LoVo (cell line): ENCODE measurements at regions not wholly inside any gene's neighbourhood (a gene's known extent, or its start where the extent isn't known, plus 50 kb on each side); places are given as distances from the start of the nearest gene placed in this dataset.

Experiments used
- DNase-seq: peaks from one replicate; pipeline ENCODE4 v3.0.0-alpha.2; 2016; ENCODE audit warnings: low spot score

GRCh38 chr1:38718031-38718430 lies 141.5 kb downstream of the RRAGC start:
- DNase-seq = no peak

GRCh38 chr1:38716229-38716628 lies 143.3 kb downstream of the RRAGC start:
- DNase-seq = no peak

- no peak for DNase-seq
Measured at GRCh38 chr1:38715415-38715814, 144.2 kb downstream of the RRAGC start.

- DNase-seq = no peak
Measured at GRCh38 chr1:38712046-38712445, 147.5 kb downstream of the RRAGC start.

GRCh38 chr1:38708701-38709258 lies 150.8 kb downstream of the RRAGC start:
- no peak for DNase-seq

- no peak for DNase-seq
Measured at GRCh38 chr1:38701088-38701487, 158.5 kb downstream of the RRAGC start.

GRCh38 chr1:38700077-38700470 lies 159.5 kb downstream of the RRAGC start:
- no peak for DNase-seq

- DNase-seq = no peak
Measured at GRCh38 chr1:38699330-38700076, 160.1 kb downstream of the RRAGC start.

GRCh38 chr1:38697387-38697786 lies 162.2 kb downstream of the RRAGC start:
- no peak for DNase-seq

- DNase-seq = no peak
Measured at GRCh38 chr1:38696371-38696770, 163.2 kb downstream of the RRAGC start.

GRCh38 chr1:38693759-38694158 lies 165.8 kb downstream of the RRAGC start:
- no peak for DNase-seq

GRCh38 chr1:38693031-38693430 lies 166.5 kb downstream of the RRAGC start:
- DNase-seq = no peak

- DNase-seq = no peak
Measured at GRCh38 chr1:38690790-38691449, 168.7 kb downstream of the RRAGC start.

GRCh38 chr1:38686927-38687255 lies 172.7 kb downstream of the RRAGC start:
- no peak for DNase-seq

- DNase-seq = no peak
Measured at GRCh38 chr1:38686167-38686926, 173.2 kb downstream of the RRAGC start.

GRCh38 chr1:38685388-38685787 lies 174.2 kb downstream of the RRAGC start:
- no peak for DNase-seq

GRCh38 chr1:38680801-38681510 lies 178.6 kb downstream of the RRAGC start:
- DNase-seq = no peak

- no peak for DNase-seq
Measured at GRCh38 chr1:38677756-38678155, 181.8 kb downstream of the RRAGC start.

GRCh38 chr1:38677311-38677710 lies 182.3 kb downstream of the RRAGC start:
- DNase-seq = no peak

GRCh38 chr1:38672692-38673091 lies 186.9 kb downstream of the RRAGC start:
- DNase-seq = no peak

- no peak for DNase-seq
Measured at GRCh38 chr1:38671221-38671620, 188.4 kb downstream of the RRAGC start.

- no peak for DNase-seq
Measured at GRCh38 chr1:38670544-38671122, 188.9 kb downstream of the RRAGC start.
